Neural progenitor cell (in vitro differentiated cells): ENCODE measurements at regions not wholly inside any gene's neighbourhood (a gene's known extent, or its start where the extent isn't known, plus 50 kb on each side); places are given as distances from the start of the nearest gene placed in this dataset.

Source experiments
- DNase-seq: peaks from one replicate; pipeline ENCODE4 v3.0.0-alpha.2; 2016; ENCODE audit warnings: low spot score
- H2AFZ ChIP-seq: fragments of 200-600 bp; sonication (generic); replicated peaks from 2 replicates; pipeline ENCODE4 v1.6.1; 2016; ENCODE audit warnings: antibody characterized with exemption
- H3F3A ChIP-seq: fragments of 200-600 bp; sonication (generic); 2 replicates; pipeline ENCODE4 v1.6.1; 2016; ENCODE audit warnings: antibody characterized with exemption, low read depth
- H3K27ac ChIP-seq: fragments of 200-600 bp; sonication (generic); 2 replicates; pipeline ENCODE4 v1.5.1; 2016; ENCODE audit warnings: mild to moderate bottlenecking
- H3K27me3 ChIP-seq: fragments of 200-600 bp; sonication (generic); 2 replicates; pipeline ENCODE4 v1.6.1; 2016; ENCODE audit warnings: mild to moderate bottlenecking, moderate library complexity
- H3K36me3 ChIP-seq: fragments of 200-600 bp; sonication (generic); 2 replicates; pipeline ENCODE4 v1.5.1; 2016
- H3K4me1 ChIP-seq: fragments of 200-600 bp; sonication (generic); 2 replicates; pipeline ENCODE4 v1.6.1; 2016; ENCODE audit warnings: mixed run types
- H3K4me2 ChIP-seq: fragments of 200-600 bp; sonication (generic); 2 replicates; pipeline ENCODE4 v1.6.1; 2016
- H3K4me3 ChIP-seq: fragments of 200-600 bp; sonication (generic); 2 replicates; pipeline ENCODE4 v1.5.1; 2016
- H3K79me2 ChIP-seq: fragments of 200-600 bp; sonication (generic); 2 replicates; pipeline ENCODE4 v1.6.1; 2016; ENCODE audit warnings: low read depth
- H3K9ac ChIP-seq: fragments of 200-600 bp; sonication (generic); 2 replicates; pipeline ENCODE4 v1.6.1; 2016
- H3K9me3 ChIP-seq: fragments of 200-600 bp; sonication (generic); 2 replicates; pipeline ENCODE4 v1.5.1; 2016; ENCODE audit warnings: low read depth
- H4K20me1 ChIP-seq: fragments of 200-600 bp; sonication (generic); 2 replicates; pipeline ENCODE4 v1.6.1; 2016; ENCODE audit warnings: low read depth
- H3K27ac Mint-ChIP-seq: 3 replicates; pipeline ENCODE4 v1.8.0; 2021; ENCODE audit warnings: mixed read lengths
- H3K27me3 Mint-ChIP-seq: 2 replicates; pipeline ENCODE4 v1.8.0; 2022; ENCODE audit warnings: low read depth, mild to moderate bottlenecking, inconsistent platforms, moderate library complexity, mixed read lengths; ENCODE audit not compliant: insufficient read depth
- H3K36me3 Mint-ChIP-seq: 3 replicates; pipeline ENCODE4 v1.8.0; 2021; ENCODE audit warnings: mixed read lengths
- H3K4me1 Mint-ChIP-seq: 3 replicates; pipeline ENCODE4 v1.8.0; 2021; ENCODE audit warnings: mixed read lengths
- H3K4me3 Mint-ChIP-seq: 3 replicates; pipeline ENCODE4 v1.8.0; 2021; ENCODE audit warnings: mild to moderate bottlenecking, moderate library complexity, mixed read lengths
- H3K9me3 Mint-ChIP-seq: 3 replicates; pipeline ENCODE4 v1.8.0; 2020; ENCODE audit warnings: mixed read lengths
- EZH2 ChIP-seq: fragments of 200-600 bp; sonication (generic); IDR thresholded peaks from 2 replicates; pipeline ENCODE4 v1.6.1; 2017; ENCODE audit warnings: antibody characterized with exemption, mild to moderate bottlenecking, moderate library complexity
- EZH2phosphoT487 ChIP-seq: fragments of 200-600 bp; sonication (generic); IDR thresholded peaks from 2 replicates; pipeline ENCODE4 v1.6.1; 2017; ENCODE audit warnings: antibody characterized with exemption
- TF ChIP-seq, protein P1 (sequence below): fragments of 200-600 bp; sonication (generic); IDR thresholded peaks from 2 replicates; pipeline ENCODE4 v1.5.1; 2017; ENCODE audit warnings: antibody characterized with exemption, mild to moderate bottlenecking

GRCh38 chr7:24172856-24173255, 111.1 kb upstream of the NPY start:
- H3K9me3 ChIP-seq, result no peaks in the 10 kb centered on the region
- H3K27ac ChIP-seq, result no peak overlapping the region
- peak overlapping the region; percentile 64 for H2AFZ ChIP-seq
- H3K9me3 Mint-ChIP-seq, result no peaks in the 10 kb centered on the region
- no peaks in the 10 kb centered on the region for H3K79me2 ChIP-seq
- no peaks in the 10 kb centered on the region for H3K4me1 ChIP-seq
- TF ChIP-seq, protein P1, sequence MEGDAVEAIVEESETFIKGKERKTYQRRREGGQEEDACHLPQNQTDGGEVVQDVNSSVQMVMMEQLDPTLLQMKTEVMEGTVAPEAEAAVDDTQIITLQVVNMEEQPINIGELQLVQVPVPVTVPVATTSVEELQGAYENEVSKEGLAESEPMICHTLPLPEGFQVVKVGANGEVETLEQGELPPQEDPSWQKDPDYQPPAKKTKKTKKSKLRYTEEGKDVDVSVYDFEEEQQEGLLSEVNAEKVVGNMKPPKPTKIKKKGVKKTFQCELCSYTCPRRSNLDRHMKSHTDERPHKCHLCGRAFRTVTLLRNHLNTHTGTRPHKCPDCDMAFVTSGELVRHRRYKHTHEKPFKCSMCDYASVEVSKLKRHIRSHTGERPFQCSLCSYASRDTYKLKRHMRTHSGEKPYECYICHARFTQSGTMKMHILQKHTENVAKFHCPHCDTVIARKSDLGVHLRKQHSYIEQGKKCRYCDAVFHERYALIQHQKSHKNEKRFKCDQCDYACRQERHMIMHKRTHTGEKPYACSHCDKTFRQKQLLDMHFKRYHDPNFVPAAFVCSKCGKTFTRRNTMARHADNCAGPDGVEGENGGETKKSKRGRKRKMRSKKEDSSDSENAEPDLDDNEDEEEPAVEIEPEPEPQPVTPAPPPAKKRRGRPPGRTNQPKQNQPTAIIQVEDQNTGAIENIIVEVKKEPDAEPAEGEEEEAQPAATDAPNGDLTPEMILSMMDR, result no peak
- TF ChIP-seq EZH2 (no peak), EZH2phosphoT487 (no peak)
- H3K9ac ChIP-seq, result no peak overlapping the region
- no peaks in the 10 kb centered on the region for H3K36me3 ChIP-seq
- H3K4me3 ChIP-seq, result no peak overlapping the region
- no peaks in the 10 kb centered on the region for H3K27me3 ChIP-seq
- H3K36me3 Mint-ChIP-seq, result no peaks in the 10 kb centered on the region
- no peaks in the 10 kb centered on the region for H3K27me3 Mint-ChIP-seq
- H3K4me1 Mint-ChIP-seq, result peaks cover 6% of the 10 kb centered on the region
- no peak for DNase-seq
- no peak overlapping the region for H3K4me2 ChIP-seq
- no peaks in the 10 kb centered on the region for H4K20me1 ChIP-seq
- H3K27ac Mint-ChIP-seq, result no peak overlapping the region
- H3F3A ChIP-seq, result no peaks in the 10 kb centered on the region
- no peak overlapping the region for H3K4me3 Mint-ChIP-seq

DNA sequence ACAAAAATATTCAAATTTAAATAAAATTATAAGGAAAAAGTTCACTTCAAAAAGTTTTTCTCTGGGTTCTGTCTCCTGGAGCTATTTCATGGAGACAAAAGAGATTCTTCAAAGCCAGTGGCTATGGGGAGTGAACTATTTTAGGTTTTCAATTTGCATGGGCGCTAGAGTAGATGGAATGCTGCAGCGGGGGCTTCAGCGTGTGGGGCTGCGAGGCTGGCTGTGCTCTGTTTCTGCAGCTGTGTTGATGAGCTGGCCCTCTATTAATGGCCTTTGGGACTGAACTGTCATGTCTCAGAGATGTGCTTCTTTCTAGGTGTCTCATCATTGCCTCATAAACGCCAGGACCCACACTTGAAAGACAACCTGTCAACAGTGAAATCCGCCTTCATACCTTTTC, 108.4 kb upstream of the NPY start:
- H3K36me3 Mint-ChIP-seq, result no peaks in the 10 kb centered on the region
- peak; percentile 34 for DNase-seq
- H3K4me1 ChIP-seq, result no peaks in the 10 kb centered on the region
- H3K4me2 ChIP-seq, result no peak overlapping the region
- no peaks in the 10 kb centered on the region for H3K9me3 Mint-ChIP-seq
- no peaks in the 10 kb centered on the region for H3K79me2 ChIP-seq
- peaks cover 6% of the 10 kb centered on the region for H3K4me1 Mint-ChIP-seq
- TF ChIP-seq EZH2phosphoT487, result no peak
- TF ChIP-seq, protein P1, result no peak
- no peak for TF ChIP-seq EZH2
- H2AFZ ChIP-seq, result peak overlapping the region; percentile 68
- H3K36me3 ChIP-seq, result no peaks in the 10 kb centered on the region
- no peak overlapping the region for H3K27ac ChIP-seq
- no peaks in the 10 kb centered on the region for H3K27me3 ChIP-seq
- no peaks in the 10 kb centered on the region for H3K27me3 Mint-ChIP-seq
- H3K9me3 ChIP-seq, result no peaks in the 10 kb centered on the region
- no peaks in the 10 kb centered on the region for H4K20me1 ChIP-seq
- no peaks in the 10 kb centered on the region for H3F3A ChIP-seq
- no peak overlapping the region for H3K27ac Mint-ChIP-seq
- no peak overlapping the region for H3K4me3 ChIP-seq
- no peak overlapping the region for H3K4me3 Mint-ChIP-seq
- H3K9ac ChIP-seq, result no peak overlapping the region

DNA sequence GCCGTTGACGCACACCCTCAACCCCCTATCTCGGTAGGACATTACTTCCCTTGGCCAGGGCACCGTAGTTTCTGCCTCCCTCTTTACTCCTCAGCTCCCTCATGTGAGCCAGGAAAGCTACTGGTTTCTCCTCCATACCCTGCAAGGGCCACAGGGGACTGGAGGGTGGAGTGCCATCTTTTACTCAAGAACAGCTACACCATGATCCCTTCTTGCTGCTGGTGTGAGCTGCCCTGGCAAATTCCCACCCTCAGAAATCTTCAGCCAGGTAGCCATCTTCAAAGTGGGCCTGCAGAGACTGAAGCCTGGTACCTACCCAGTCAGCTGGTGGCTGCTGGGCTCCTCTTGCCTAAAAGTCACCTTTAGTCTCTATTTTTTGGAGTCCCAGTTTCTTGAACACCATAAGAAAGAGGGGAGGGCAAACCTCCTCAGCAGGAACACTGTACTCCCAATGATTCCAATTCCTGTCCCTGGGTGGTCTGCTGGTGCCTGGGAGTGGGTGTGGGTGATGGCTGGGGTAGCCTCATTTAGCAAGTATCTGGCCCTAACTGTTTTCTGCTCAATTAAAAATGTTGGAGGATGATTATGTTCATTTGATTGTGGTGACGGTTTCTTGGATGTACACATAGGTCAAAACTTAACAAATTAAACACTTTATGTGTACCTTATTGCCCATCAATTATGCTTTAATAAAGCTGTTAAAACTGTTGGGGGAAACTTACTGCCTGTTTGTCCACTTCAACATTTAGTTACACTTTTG, 105.0 kb upstream of the NPY start:
- H3K79me2 ChIP-seq, result no peaks in the 10 kb centered on the region
- H3F3A ChIP-seq, result no peaks in the 10 kb centered on the region
- no peak overlapping the region for H3K4me2 ChIP-seq
- no peaks in the 10 kb centered on the region for H3K27me3 ChIP-seq
- no peaks in the 10 kb centered on the region for H3K27me3 Mint-ChIP-seq
- TF ChIP-seq EZH2, result no peak
- TF ChIP-seq EZH2phosphoT487, result no peak
- TF ChIP-seq, protein P1, result no peak
- DNase-seq, result no peak
- no peaks in the 10 kb centered on the region for H3K9me3 Mint-ChIP-seq
- H3K27ac ChIP-seq, result no peak overlapping the region
- H3K4me1 ChIP-seq, result no peaks in the 10 kb centered on the region
- no peak overlapping the region for H3K9ac ChIP-seq
- H3K9me3 ChIP-seq, result no peaks in the 10 kb centered on the region
- no peaks in the 10 kb centered on the region for H4K20me1 ChIP-seq
- H3K4me3 Mint-ChIP-seq, result no peak overlapping the region
- no peaks in the 10 kb centered on the region for H3K36me3 Mint-ChIP-seq
- no peak overlapping the region for H2AFZ ChIP-seq
- H3K4me1 Mint-ChIP-seq, result peaks cover 6% of the 10 kb centered on the region
- no peak overlapping the region for H3K4me3 ChIP-seq
- no peak overlapping the region for H3K27ac Mint-ChIP-seq
- H3K36me3 ChIP-seq, result no peaks in the 10 kb centered on the region
